HG02885 (cell line): ENCODE measurements at regions not wholly inside any gene's neighbourhood (a gene's known extent, or its start where the extent isn't known, plus 50 kb on each side); places are given as distances from the start of the nearest gene placed in this dataset.

ENCODE experiments used
- ATAC-seq: cut with Tn5 transposase; IDR thresholded peaks from one replicate; pipeline ENCODE4 v1.9.1; 2021; ENCODE audit warnings: mild to moderate bottlenecking; ENCODE audit not compliant: unreplicated experiment, poor library complexity

DNA sequence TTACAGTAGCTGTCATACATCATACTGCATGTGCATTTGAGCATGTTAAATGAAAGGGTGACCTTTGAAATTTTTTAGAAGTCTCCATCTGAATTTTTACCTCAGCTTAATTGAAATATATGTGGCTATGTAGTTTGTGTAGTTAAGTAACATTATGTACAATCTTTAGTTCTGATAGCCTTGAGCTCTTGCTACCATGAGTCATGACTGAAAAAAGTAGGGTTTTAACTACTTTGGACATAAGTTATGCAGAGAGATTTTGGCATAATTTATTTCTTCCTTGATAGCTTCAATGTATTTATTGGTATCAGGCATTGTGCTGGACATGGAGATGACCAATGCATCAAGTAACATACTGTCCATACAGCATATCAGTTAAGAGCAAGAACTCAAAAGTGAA, 376.5 kb upstream of the ZNF717 start:
- ATAC-seq: no peak

GRCh38 chr3:76171647-76172046, 386.3 kb upstream of the ZNF717 start:
- ATAC-seq: no peak

DNA sequence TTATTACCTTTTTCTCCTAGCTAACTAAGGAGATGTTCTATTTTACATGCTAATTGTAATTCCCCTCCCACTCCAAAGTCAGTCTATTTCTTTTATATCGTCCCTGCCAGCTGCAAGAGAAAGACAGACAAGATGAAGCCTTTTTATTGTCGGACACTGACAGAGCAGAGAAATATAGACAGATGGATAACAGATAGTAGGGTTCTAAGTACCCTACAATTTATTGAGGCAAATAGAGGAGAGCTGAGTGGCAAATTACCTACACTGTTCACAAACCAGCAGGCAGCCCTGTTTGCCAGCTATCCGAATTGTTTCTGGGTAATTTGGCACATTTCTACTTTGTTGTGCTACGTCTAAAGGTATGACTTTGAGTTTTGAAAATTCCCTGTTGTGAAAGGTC, 392.3 kb upstream of the ZNF717 start:
- ATAC-seq: no peak

DNA sequence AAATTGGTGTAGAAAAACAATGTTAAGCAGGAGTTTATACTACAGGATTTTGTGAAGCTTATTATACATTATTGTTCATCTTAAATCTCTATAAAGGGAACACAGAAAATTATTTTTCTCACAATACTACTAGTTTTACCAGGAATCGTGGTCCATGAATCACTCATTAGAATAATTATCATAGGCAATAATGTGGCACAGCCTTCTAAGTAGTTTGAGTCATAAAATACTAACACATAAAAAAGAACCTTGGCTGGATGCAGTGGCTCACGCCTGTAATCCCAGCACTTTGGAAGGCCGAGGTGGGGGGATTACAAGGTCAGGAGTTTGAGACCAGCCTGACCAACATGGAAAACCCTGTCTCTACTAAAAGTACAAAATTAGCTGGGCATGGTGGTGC, 393.1 kb upstream of the ZNF717 start:
- ATAC-seq: no peak

DNA sequence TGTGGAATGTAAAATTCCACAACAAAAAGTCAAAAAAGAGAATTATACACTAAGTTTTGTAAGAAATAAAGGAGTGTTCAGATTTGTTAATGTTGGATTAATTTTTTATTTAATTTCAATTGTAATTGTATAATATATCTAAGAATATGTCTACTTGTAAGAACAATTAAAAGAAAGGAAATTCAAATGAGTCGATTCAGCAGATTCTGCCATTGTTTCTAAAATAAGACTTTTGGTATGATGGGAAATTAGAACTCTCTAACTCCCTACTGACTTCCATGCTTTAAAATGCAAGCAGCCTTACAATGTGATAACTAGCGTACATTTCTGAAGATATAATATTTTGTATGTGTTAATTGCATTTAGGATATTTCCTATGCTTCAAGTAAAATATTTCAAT, 395.9 kb upstream of the ZNF717 start:
- no peak for ATAC-seq

GRCh38 chr3:76198086-76198485, 412.7 kb upstream of the ZNF717 start:
- no peak for ATAC-seq

GRCh38 chr3:76199382-76199781, 414.0 kb upstream of the ZNF717 start:
- no peak for ATAC-seq

- ATAC-seq: no peak
Observed at GRCh38 chr3:76203578-76203977, 418.2 kb upstream of the ZNF717 start.

GRCh38 chr3:76206346-76206745, 421.0 kb upstream of the ZNF717 start:
- no peak for ATAC-seq

DNA sequence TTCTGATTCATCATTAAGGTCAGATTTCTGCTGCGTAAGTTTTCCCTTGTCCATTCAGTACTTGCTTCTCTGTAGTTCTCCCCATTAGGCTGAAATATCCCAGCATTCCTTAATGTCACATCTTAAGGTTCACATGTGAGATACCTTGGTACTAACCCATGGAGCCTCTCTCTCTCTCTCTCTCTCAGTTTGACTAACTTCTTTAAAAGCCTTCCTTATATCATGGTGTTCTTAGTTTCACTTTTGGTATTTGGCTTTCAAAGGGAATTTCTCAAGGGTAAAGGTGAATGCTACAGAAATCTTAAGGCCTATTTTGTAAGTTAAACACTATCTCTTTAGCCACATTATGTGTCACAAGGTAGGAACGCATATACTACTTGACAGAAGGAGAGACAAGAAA, 427.3 kb upstream of the ZNF717 start:
- no peak for ATAC-seq

- no peak for ATAC-seq
Observed at GRCh38 chr3:76222201-76222600, 436.9 kb upstream of the ZNF717 start.

GRCh38 chr3:76231258-76231657, 445.9 kb upstream of the ZNF717 start:
- ATAC-seq: no peak

- no peak for ATAC-seq
Observed at GRCh38 chr3:76242886-76243753, 457.8 kb upstream of the ZNF717 start.

DNA sequence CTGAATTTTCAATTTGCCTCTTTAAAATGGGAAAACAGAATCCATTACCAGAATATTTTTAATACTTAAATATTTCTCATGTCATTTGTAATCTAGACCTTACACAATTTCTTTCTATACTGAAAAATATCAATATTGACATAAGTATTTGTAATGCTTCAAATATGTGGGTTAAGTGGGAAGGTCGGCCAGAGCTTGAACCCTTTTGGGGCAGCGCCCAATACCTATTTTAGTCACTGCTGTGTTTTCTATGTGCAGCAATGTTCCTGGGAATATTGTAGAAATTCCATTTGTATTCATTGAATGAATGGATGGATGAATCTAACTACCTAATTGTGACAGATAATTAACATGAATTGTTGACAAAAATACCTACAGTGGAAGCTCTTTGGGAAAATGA, 459.7 kb upstream of the ZNF717 start:
- ATAC-seq: no peak

DNA sequence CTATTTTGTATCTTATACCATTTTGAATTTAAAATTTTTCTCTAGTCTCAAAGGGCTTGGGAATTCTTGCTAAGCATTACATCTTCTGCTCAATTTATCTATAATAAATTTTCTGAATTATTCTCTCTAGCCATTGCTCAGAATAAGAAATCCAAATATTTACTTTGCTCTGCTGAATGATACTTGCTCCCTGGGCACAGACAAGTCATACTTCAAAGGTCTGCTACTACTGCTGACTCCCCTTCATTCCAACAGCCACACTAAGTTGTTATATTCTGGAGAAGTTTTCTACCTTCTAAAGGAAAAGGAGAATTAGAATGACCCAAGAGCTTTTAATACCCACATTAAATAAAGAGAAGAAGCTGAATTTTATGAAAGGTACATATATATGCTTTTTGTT, 460.3 kb upstream of the ZNF717 start:
- ATAC-seq: no peak

- no peak for ATAC-seq
Observed at GRCh38 chr3:76264496-76264895, 479.1 kb upstream of the ZNF717 start.

- ATAC-seq: no peak
Observed at GRCh38 chr3:76264911-76265310, 479.6 kb upstream of the ZNF717 start.

- ATAC-seq: no peak
Observed at GRCh38 chr3:76266511-76266910, 481.2 kb upstream of the ZNF717 start.

DNA sequence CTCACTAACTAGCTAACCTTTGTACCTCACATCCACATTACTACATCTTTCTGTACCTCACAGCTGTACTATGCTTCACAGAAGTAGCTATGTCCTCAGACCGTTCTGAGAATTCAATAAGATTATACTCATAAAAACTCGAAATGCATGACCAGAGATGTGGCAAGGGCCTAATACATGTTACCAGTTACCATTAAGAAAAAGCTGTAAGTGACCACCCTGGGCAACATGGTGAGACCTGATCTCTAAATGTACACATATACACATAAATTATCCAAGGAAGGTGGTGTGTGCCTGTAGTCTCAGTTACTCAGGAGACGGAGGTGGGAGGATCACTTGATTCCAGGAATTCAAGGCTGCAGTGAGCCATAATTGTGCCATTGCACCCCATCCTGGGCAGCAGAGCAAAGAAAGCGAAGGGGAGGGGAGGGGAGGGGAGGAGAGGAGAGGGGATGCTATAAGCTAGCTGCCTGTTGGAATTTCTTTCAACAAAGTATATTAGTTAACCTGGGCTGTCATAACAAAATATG, 482.6 kb upstream of the ZNF717 start:
- no peak for ATAC-seq

GRCh38 chr3:76293856-76294255, 508.5 kb upstream of the ZNF717 start:
- ATAC-seq: no peak

GRCh38 chr3:76300746-76301145, 515.4 kb upstream of the ZNF717 start:
- ATAC-seq: no peak

- no peak for ATAC-seq
Observed at GRCh38 chr3:76307556-76307955, 522.2 kb upstream of the ZNF717 start.
